T-helper 1 cell (primary cell): ENCODE measurements at regions not wholly inside any gene's neighbourhood (a gene's known extent, or its start where the extent isn't known, plus 50 kb on each side); places are given as distances from the start of the nearest gene placed in this dataset.
"Not testable (repeated sequence)": the region's sequence is repeated elsewhere in the genome, so short reads cannot be mapped to it uniquely, and the experiment has no call there.

Experiments used
- DNase-seq, 5 donors: peaks; one replicate each; pipeline ENCODE4 v3.0.0-alpha.2; 2012 to 2020

- DNase-seq = no peak
Observed at GRCh38 chr6:144939921-144940320, 654.8 kb downstream of the UTRN start.

GRCh38 chr6:144944106-144944505 is 659.0 kb downstream of the UTRN start:
- no peak for DNase-seq

GRCh38 chr6:144947398-144947976 is 662.4 kb downstream of the UTRN start:
- no peak for DNase-seq

- no peak for DNase-seq
Observed at GRCh38 chr6:144951730-144952437, 666.7 kb downstream of the UTRN start.

GRCh38 chr6:144952456-144953240 is 667.5 kb downstream of the UTRN start:
- no peak for DNase-seq

- no peak for DNase-seq
Observed at GRCh38 chr6:144953552-144954240, 668.6 kb downstream of the UTRN start.

GRCh38 chr6:144954241-144954556 is 669.1 kb downstream of the UTRN start:
- no peak for DNase-seq

- no peak for DNase-seq
Observed at GRCh38 chr6:144955392-144955791, 670.3 kb downstream of the UTRN start.

GRCh38 chr6:144955859-144956258 is 670.7 kb downstream of the UTRN start:
- DNase-seq = no peak

GRCh38 chr6:144956697-144957096 is 671.6 kb downstream of the UTRN start:
- not testable (repeated sequence) for DNase-seq

GRCh38 chr6:144957236-144957937 is 672.3 kb downstream of the UTRN start:
- no peak for DNase-seq

- DNase-seq = no peak
Observed at GRCh38 chr6:144969154-144969553, 684.0 kb downstream of the UTRN start.

- no peak for DNase-seq
Observed at GRCh38 chr6:144969602-144970272, 684.6 kb downstream of the UTRN start.

GRCh38 chr6:144977250-144977864 is 692.2 kb downstream of the UTRN start:
- DNase-seq = not testable (repeated sequence)

GRCh38 chr6:144978208-144978607 is 693.1 kb downstream of the UTRN start:
- no peak for DNase-seq

- DNase-seq = no peak
Observed at GRCh38 chr6:144986271-144986670, 701.1 kb downstream of the UTRN start.

- DNase-seq = no peak
Observed at GRCh38 chr6:144989319-144990107, 704.4 kb downstream of the UTRN start.

GRCh38 chr6:144990784-144991183 is 705.6 kb downstream of the UTRN start:
- no peak for DNase-seq

- DNase-seq = no peak
Observed at GRCh38 chr6:144993870-144994269, 708.7 kb downstream of the UTRN start.

- DNase-seq = no peak
Observed at GRCh38 chr6:144997996-144998395, 712.9 kb downstream of the UTRN start.

GRCh38 chr6:144999127-144999526 is 714.0 kb downstream of the UTRN start:
- DNase-seq = no peak
